ENCODE measurements at regions not wholly inside any gene's neighbourhood (a gene's known extent, or its start where the extent isn't known, plus 50 kb on each side); places are given as distances from the start of the nearest gene placed in this dataset.
A peak's percentile ranks its signal among the peaks of the same experiment; 100 is the strongest.

GRCh38 chr6:9878535-9878934, 536.3 kb downstream of the TFAP2A start:
- no TSS peak for BruUV-seq (replicated peaks)
- DNase-seq, result no peak
- TF ChIP-seq, protein P1, sequence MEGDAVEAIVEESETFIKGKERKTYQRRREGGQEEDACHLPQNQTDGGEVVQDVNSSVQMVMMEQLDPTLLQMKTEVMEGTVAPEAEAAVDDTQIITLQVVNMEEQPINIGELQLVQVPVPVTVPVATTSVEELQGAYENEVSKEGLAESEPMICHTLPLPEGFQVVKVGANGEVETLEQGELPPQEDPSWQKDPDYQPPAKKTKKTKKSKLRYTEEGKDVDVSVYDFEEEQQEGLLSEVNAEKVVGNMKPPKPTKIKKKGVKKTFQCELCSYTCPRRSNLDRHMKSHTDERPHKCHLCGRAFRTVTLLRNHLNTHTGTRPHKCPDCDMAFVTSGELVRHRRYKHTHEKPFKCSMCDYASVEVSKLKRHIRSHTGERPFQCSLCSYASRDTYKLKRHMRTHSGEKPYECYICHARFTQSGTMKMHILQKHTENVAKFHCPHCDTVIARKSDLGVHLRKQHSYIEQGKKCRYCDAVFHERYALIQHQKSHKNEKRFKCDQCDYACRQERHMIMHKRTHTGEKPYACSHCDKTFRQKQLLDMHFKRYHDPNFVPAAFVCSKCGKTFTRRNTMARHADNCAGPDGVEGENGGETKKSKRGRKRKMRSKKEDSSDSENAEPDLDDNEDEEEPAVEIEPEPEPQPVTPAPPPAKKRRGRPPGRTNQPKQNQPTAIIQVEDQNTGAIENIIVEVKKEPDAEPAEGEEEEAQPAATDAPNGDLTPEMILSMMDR (IDR thresholded peaks at IDR 0.05; ENCODE audit: unreplicated experiment), result no peak
- Mint-ChIP-seq H3K27ac (ENCODE audit: unreplicated experiment) (no peak overlapping the region), H3K36me3 (ENCODE audit: insufficient read depth, unreplicated experiment) (no peaks in the 10 kb centered on the region), H3K27me3 (ENCODE audit: unreplicated experiment) (no peaks in the 10 kb centered on the region), H3K9me3 (ENCODE audit: low read depth, unreplicated experiment) (peaks cover 2% of the 10 kb centered on the region), H3K4me3 (ENCODE audit: low read depth, unreplicated experiment) (no peak overlapping the region), H3K4me1 (ENCODE audit: low read depth, unreplicated experiment) (no peaks in the 10 kb centered on the region)
- intact Hi-C loops (cut with micrococcal nuclease; ENCODE audit: unreplicated experiment), result no loop called here
- CTCF ChIA-PET, result no interaction called here

DNA sequence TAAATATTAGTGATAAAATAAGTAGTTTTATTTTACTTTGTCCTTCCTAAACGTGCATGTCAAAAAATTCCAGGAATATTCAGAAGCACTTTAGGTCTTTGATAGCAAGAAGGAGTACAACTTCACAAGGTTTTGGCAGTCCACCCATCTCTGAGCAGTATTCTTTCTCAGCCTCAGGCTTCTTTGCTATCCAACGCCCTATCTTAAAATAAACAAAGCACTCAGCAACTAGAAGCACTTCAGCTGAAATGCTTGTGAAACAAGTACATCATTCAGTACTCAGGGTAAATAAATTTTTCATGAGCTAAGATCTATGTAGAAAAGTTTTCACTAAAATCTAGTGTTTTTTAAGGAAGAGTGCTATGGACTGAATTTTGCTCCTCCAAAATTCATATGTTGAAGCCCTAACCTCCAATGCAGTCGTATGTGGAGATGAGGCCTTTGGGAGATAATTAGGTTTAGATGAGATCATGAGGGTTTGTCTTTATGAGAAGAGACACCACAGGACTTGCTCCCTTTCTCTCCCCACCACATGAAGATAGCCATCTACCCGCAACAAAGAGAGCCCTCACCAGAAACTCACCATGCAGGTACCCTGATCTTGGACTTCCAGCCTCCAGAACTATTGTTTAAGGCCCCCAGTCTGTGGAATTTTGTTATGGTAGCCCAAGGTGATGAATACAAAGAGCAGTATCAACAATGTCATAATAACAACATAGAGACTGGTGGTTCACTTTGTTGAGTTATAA, 539.1 kb downstream of the TFAP2A start:
- intact Hi-C loops (cut with micrococcal nuclease; ENCODE audit: unreplicated experiment), result no loop called here
- DNase-seq, result no peak
- Mint-ChIP-seq H3K9me3 (ENCODE audit: low read depth, unreplicated experiment) (no peaks in the 10 kb centered on the region), H3K4me3 (ENCODE audit: low read depth, unreplicated experiment) (no peak overlapping the region), H3K27me3 (ENCODE audit: unreplicated experiment) (no peaks in the 10 kb centered on the region), H3K27ac (ENCODE audit: unreplicated experiment) (no peak overlapping the region), H3K4me1 (ENCODE audit: low read depth, unreplicated experiment) (no peaks in the 10 kb centered on the region), H3K36me3 (ENCODE audit: insufficient read depth, unreplicated experiment) (no peaks in the 10 kb centered on the region)
- CTCF ChIA-PET, result no interaction called here
- BruUV-seq (replicated peaks), result no TSS peak
- TF ChIP-seq, protein P1 (IDR thresholded peaks at IDR 0.05; ENCODE audit: unreplicated experiment), result no peak

DNA sequence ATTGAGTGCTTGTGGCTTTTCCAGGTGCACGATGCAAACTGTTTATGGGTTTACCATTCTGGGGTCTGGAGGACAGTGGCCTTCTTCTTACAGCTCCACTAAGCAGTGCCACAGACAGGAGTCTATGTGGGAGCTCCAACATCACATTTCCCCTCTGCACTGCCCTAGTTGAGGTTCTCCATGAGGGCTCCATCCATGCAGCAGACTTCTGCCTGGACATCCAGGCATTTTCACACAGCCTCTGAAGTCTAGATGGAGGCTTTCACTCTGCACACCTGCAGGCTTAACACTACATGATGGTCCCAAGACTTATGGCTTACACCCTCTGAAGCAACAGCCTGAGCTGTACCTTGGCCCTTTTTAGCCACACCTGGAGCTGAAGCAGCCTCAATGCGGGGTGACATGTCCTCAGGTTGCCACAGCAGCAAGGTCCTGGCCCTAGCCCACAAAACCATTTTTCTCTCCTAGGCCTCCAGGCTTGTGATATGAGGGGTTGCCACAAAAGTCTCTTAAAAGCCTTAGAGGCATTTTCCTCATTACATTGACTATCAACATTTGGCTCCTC, 552.2 kb downstream of the TFAP2A start:
- intact Hi-C loops (cut with micrococcal nuclease; ENCODE audit: unreplicated experiment), result no loop called here
- DNase-seq, result no peak
- Mint-ChIP-seq H3K36me3 (ENCODE audit: insufficient read depth, unreplicated experiment) (no peaks in the 10 kb centered on the region), H3K27me3 (ENCODE audit: unreplicated experiment) (no peaks in the 10 kb centered on the region), H3K9me3 (ENCODE audit: low read depth, unreplicated experiment) (peaks cover 2% of the 10 kb centered on the region), H3K4me1 (ENCODE audit: low read depth, unreplicated experiment) (no peaks in the 10 kb centered on the region), H3K4me3 (ENCODE audit: low read depth, unreplicated experiment) (no peak overlapping the region), H3K27ac (ENCODE audit: unreplicated experiment) (no peak overlapping the region)
- no TSS peak for BruUV-seq (replicated peaks)
- CTCF ChIA-PET, result no interaction called here
- TF ChIP-seq, protein P1 (IDR thresholded peaks at IDR 0.05; ENCODE audit: unreplicated experiment), result no peak

DNA sequence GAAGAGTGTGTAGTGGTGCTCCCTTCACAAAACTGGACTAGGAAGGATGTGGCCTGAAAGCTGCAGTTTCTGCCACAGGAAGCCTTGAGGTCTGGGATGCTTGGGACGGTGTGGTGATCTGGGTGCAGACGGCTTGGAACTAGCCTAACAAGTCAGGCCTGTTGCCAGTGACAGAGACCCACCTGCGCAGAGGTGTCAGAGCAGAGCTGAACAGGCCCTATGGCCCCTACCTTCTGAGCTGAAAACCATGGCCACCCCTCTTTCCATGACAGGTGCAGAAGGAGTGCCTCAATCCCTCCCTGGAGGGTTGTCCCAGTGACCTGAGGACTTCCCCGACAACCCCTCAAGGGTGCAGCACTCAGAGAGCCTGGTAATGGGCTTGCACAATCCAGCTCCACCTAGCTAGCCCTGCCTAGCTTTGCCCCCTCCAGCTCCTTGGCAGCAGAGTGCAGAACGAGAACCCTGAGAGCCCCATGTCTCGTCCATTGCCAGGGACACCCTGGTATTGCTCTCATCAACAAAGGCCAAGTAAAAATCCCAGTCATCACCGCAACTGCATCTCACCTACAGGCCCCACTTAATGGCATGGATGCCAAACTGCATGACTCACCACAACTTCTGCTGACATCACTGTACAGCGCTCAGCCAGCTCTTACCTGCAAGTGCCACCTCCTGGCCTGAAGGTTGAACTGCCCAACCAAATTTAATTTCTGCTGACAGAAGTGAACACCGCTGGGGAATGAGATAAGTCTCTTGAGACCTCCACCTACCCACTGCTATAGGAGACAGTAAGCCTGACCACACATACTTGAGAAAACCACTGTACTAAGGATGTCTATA, 563.1 kb downstream of the TFAP2A start:
- Mint-ChIP-seq H3K4me1 (ENCODE audit: low read depth, unreplicated experiment) (no peaks in the 10 kb centered on the region), H3K36me3 (ENCODE audit: insufficient read depth, unreplicated experiment) (no peaks in the 10 kb centered on the region), H3K27ac (ENCODE audit: unreplicated experiment) (no peak overlapping the region), H3K27me3 (ENCODE audit: unreplicated experiment) (no peaks in the 10 kb centered on the region), H3K4me3 (ENCODE audit: low read depth, unreplicated experiment) (no peak overlapping the region), H3K9me3 (ENCODE audit: low read depth, unreplicated experiment) (no peaks in the 10 kb centered on the region)
- peak; percentile 60 for DNase-seq
- CTCF ChIA-PET, result interaction anchor here (0.5 to 0.6 kb wide), 2 partner anchors 563 to 1507 kb away, joined by 4 to 5 read pairs; partner anchors contain the start of gene TFAP2A
- no TSS peak for BruUV-seq (replicated peaks)
- TF ChIP-seq, protein P1 (IDR thresholded peaks at IDR 0.05; ENCODE audit: unreplicated experiment), result no peak
- intact Hi-C loops (cut with micrococcal nuclease; ENCODE audit: unreplicated experiment), result loop anchor here (2.0 to 10.0 kb wide), 4 partner anchors 183 to 869 kb away; no protein-coding TSS in a partner anchor
